HG03175 (cell line): ENCODE measurements at regions not wholly inside any gene's neighbourhood (a gene's known extent, or its start where the extent isn't known, plus 50 kb on each side); places are given as distances from the start of the nearest gene placed in this dataset.
"Not testable (repeated sequence)": the region's sequence is repeated elsewhere in the genome, so short reads cannot be mapped to it uniquely, and the experiment has no call there.

Experiments used
- ATAC-seq: cut with Tn5 transposase; IDR thresholded peaks from one replicate; pipeline ENCODE4 v1.9.1; 2021; ENCODE audit warnings: mild to moderate bottlenecking, moderate library complexity; ENCODE audit not compliant: unreplicated experiment

DNA sequence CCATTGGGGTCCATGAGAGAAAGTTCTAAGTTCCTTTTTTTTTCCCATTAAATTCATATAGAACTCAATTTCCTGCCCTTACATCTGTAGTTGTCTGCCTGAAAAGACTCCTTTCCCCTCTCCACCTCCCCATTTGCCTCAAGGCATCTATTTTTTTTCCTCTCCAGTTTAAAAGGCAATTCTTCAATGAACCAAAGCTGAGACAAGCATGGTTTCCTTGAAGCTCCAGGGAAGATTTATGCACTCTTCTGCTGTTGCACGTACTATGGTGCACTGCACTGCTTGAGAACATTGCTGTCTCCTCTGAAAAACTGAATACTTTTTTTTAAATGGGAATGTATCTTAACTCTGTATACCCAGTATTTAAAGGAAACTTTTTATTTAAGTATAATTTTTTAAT is 465.2 kb downstream of the CD83 start:
- ATAC-seq: no peak

DNA sequence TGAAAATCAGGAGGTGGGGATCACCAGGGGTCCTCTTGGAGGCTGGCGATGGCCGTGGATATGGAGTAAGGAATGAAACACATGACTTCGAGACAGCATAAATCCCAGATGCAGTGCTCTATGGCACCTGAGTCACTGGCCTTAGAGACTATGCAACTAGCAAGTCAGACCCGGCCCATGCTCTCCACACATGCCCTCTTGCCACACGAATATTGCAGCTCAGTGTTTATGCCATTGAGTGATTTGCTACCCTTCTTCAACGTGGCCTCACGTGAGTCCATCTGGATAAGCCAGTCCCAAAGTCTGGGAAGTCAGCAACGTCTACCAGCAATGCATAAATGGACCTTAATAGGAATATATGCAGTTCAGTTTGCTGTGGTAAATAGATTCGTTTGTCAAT is 466.3 kb downstream of the CD83 start:
- ATAC-seq: no peak

DNA sequence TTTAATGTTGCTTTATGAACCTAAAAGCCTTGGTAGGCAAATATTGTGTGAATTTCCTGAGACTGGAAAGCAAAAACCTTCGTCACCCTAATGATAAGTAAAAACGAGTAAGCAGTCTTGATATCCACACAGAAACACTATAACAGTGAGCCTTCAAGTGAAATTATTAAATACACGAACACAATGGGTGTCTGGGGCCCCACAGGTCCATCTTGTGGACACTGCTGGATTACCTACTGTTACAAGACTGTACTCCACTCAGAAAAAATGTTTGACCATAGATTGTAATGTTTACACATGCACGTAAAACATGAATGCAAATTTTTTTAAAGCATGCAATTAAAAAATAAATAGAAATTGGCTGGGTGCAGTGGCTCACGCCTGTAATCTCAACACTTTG is 466.9 kb downstream of the CD83 start:
- no peak for ATAC-seq

DNA sequence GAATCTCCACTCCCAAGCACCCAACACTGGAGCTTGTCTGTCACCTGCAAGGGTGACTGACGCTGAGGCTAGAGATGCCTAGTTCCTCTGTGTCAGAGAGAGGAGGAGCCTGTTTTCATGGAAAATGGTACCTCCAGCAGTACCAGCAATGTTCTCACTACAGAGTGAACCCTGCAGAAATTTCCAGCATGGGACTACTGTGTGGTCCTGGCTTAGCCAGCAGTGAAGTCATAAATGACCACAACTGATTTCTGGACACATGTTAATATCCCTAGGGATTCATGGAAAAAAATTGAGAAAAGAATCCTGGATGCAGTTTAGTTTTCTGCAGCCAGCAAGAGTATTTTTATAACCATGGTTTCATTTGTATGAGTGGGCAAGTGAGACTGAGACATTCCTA is 468.1 kb downstream of the CD83 start:
- no peak for ATAC-seq

DNA sequence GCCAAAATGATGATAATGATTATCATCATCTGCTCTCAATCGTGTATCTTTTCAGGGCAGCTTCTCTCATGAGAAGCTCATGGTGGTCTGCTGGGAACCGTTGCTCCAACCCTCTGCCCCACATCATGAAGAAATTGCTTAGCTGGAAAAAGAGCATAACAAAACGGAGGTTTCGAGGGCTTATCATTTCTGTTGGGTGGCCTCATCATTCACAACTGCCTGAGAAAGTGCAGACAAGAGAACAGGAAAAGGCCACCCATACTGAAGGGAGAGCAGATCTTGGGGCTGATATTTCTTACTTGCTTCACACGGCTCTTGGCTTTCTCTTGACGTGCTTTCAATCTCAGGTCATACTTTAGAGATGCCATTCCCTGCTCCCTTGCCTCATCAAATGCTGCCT is 471.6 kb downstream of the CD83 start:
- no peak for ATAC-seq

DNA sequence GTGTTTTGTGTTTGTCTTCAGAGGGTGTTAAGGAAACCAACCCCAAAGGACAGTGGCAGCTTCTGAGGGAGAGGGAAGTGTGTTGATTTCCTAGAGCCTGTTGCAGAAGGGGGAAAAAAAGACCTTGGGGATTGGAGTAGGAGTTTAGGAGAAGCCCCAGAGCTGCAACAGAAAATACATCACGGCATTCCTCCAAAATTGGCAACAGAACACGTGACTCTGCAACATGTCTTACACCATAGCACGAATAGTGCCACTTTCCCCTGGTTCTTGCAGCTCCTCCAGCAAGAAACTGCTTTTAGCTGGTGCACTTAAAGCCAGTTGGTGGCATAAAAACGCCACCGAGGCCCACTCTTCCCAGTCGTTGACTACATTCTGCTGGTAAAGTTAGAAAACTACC is 473.0 kb downstream of the CD83 start:
- no peak for ATAC-seq

DNA sequence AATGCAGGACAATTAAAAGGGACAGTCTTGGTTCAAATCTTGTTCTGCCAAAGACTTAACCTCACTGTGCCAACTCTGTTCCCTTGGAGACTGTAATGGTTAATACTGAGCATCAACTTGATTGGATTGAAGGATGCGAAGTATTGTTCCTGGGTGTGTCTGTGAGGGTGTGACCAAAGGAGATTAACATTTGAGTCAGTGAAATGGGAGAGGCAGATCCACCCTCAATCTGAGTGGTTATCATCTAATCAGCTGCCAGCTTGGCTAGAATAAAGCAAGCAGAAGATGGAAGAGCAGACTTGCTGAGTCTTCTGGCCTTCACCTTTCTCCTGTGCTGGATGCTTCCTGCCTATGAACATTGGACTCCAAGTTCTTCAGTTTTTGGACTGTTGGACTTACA is 474.4 kb downstream of the CD83 start:
- ATAC-seq: no peak

DNA sequence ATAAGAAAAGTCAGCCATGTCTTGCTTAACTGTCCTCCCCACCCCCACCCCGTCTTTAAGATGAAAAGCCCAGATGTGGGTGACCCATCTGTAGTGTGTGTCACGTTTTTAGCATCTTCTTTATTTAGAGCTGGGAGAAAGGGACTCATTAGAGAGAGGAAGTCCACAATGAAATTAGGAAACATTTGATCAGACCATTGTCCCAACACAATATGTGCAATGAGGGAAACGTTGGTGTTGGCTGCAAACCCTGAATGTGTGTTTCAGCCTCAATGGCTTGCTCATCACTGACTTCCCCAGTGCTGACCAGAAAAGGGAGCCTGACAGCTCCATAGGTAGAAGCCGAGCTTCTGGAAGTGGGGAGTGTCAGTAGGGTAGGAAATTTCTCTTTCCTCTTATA is 475.7 kb downstream of the CD83 start:
- ATAC-seq: no peak

DNA sequence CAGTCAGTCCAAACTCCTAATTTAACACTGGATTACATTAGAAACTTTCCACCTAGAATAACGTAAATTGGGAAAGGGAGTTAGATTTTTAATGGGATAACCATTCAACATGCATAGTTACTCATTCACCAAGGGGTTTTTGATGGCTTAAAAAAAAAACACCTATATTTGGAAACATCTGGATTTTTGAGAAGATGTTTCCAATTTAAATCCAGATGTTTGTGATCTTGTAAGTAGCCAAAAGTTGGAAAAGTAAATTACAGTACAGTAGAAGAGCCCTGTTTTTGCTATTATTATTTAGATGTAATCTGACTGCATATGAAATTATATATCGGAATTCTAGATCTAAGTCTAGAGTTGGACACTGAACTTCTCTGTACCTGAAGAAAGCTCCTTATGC is 478.2 kb downstream of the CD83 start:
- ATAC-seq: no peak

DNA sequence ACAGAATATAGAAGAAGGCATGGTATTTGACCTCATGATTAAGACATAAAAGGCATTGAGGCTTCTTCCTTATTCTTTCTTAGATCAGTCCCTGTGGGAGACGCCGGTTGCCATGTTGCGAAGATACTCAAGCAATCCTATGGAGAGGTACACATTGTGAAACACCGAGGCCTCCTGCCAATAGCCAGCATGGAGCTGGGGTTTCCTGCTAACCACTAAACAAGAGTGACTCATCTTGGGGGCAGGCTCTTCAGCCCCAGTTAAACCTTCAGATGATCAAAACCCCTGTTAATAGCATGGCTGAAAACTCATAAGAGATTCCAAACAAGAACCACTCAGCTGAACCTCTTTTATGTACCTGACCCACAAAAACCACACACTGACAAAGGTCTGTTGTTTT is 478.8 kb downstream of the CD83 start:
- no peak for ATAC-seq

DNA sequence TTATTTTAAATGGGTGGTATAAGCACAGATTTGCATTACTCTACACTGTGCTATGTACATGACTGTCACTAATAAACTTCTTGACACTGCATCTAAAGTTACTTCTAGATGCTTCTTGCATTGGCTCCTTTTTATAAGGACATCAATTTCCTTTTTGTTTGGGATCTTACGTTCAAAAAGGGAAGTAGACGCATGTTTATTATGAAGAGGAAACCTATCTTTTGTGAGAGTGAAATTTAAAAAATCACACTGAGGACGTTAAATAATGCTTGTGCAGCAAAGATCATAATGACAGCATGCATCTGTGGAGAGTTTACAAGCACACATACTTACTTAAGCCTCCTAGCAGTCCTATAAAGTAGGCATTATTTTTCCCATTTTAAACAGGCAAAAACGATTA is 479.5 kb downstream of the CD83 start:
- no peak for ATAC-seq

DNA sequence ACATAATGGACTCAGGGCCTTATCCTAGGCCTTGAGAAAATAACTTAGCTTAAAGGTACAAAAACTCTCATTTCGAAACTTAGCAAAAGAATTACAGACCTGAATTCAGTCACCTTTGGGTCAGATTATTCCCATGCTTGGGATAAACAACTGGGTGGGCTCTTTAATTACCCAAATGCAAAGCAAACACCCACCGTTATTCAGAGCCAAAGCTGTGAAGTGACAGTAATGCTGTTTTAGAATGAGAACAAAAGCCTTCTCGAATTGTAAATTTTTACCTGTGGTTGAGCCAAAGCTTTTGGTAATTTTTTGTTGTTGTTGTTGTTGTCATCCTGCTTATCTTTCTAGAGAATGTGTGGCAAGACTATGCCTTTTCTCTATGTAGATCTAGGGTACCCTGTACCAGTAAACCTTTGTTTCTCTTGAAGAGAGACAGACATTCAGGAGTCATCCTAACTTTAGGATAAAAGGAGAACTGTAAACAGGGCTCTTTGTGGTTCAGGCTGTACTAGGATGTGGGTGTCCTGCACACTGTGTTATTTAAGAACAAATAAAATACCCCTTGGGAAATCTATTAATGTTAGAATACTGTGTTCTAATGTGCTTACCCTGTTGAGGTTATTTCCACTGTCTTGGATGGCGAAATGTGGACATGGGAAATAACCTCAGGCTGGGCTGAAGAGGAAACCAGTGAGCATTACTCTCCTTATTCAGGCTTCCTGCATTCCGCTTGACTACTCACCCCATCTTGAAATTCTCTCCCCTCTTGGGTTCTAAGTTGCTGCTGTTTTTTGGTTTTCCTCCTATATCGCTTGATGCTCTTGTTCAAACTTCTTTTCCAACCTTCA is 480.7 kb downstream of the CD83 start:
- ATAC-seq: no peak

DNA sequence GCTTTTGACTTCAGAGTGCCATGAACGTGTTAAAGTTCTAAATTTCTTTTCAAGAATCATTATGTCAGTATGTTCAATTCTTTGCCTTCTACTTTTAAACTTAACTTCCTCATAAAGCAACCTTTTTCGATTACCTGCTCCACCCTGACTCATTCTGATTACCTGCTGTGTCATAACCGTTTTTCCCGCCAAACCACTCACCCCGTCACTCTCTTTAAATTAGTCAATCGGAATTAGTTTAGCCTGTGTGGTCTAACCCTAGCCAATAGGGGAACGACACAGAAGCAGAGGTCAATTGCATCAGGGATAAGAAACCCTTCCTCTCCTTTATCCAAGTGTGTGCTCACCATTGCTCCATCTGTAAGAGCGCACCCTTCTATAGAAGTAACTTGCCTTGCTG is 482.7 kb downstream of the CD83 start:
- ATAC-seq: not testable (repeated sequence)

DNA sequence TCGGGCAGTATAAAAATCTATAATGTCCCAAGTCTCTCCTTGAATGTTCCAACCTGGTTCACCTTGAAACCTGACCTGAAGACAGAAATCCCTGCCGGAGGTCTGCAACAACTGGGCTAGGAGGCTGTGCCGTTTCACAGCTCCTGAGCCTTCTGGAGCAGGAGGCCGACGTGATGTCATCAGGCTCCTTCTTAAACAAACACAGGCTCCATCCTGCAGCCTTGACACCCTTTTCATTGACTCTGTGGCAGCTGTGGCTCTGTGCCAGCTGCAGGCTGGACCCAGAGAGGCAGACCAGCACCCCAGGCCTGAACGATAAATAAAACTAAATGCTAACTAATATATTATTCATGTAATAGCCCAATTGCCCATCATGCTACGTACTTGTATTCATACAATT is 483.9 kb downstream of the CD83 start:
- ATAC-seq: no peak

DNA sequence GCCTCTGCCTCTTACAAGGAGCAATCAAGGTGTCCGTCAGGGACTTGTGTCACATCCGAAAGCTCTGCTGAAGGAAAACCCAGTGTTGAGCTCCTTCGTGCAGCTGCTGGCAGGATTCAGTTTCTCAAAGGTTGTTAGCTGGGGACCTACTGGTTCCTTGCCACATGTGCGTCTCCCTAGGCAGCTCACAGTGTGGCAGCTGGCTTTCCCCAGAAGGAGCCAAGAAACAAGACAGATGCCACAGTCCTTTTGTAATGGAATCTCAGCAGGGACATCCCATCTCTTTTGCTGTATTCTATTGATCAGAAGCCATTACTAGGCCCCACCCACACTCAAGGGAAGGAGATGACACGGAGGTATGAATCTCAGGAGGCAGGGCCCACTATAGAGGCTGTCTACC is 488.8 kb downstream of the CD83 start:
- ATAC-seq: no peak

DNA sequence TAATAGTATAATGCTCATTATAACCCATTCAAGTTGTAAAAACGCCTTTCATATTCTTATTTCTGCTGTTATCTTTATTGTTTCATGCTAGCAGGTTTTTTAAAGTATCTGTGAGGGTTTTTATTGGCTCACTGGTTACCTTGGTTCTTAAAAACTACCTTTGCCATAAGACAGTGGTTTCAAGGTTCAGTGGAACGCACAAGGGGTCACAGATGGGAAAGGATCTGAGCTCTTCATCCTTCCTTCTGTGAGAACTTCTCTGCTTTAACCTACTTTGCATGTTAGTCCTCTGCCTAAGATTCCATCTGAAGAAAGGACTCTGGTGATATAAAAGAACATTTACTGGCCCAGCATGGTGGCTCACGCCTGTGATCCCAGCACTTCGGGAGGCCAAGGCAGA is 492.6 kb downstream of the CD83 start:
- ATAC-seq: no peak

DNA sequence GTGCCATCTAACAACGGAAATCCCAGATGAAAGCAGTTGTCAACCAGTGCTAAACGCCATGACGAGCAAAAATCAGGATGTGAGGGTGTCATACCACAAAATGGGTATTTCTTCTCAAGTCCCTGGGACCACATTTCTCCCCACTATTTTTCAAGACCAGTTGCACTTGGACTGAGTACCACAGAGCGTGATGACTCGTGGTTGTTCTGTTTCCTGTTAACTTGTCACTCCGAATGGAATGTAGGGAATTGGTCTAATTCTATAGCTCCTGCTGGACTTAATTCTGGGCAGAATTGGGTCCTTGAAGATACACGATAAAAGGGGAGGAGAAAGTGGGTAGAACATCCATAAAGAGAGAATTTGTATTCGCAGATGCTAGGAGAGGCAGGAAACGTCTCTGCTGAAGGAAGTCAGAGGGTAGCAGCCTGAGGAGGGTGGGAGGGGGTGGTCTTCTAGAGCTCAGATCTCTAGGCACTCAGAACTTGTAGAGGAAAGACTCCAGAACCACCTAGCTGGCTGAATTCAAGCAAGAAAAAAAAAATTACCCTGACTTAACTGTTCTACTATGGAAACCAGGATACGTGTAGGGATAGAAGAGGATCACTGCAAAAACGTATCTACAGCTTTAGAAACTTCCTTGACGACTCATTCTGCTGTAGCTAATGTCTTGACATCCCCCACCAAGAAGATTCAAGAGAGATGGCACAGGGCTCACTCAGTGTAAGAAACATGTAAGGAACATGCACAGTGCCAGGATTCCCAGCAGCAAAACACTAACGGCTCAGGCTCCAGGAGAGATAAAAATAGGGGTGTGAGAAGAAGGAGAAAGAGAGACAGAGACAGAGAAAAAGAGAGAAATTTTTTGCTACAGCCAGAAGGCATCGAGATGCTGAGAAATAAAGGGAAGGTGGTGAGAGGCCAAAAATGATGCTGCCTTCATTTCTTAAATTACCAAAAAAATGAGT is 494.7 kb downstream of the CD83 start:
- ATAC-seq: no peak

DNA sequence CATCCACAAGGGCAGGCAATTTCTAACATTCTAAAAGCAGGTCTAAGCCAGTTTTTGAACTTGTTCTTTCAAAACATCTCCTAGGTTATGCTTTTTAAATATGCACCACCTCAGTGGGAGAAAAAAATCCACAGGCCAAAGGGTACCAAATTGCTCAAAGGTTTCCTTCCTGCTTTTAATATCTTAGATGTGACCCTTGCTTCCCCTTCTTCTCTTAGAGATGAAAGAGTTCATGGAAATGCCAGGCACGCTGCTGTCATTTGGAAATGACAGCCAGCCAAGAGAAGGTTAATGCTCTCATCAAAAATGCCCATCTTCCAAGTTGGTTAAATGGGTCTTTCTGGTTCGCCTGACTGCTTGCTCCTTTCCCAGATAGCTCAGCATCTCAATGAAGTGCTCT is 497.1 kb downstream of the CD83 start:
- ATAC-seq: no peak

DNA sequence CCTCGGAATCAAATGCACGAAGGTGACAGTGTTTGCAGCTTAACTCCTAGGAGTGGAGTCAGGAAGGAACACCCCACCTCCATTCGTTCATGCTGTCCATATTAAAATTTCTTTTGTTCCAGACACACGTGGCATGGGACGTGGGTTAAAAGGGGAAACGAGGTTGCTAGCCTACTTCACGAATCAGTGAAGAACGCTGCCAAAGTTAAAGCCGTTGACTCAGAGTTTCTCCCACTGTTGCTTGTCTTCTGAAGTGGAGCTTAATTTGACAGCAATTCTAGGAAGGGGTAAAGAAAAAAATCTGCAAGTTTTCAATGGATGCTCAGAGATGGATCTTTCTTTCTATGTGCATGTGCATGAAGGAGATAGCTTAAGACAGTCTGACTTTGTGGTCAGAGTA is 499.1 kb downstream of the CD83 start:
- no peak for ATAC-seq

DNA sequence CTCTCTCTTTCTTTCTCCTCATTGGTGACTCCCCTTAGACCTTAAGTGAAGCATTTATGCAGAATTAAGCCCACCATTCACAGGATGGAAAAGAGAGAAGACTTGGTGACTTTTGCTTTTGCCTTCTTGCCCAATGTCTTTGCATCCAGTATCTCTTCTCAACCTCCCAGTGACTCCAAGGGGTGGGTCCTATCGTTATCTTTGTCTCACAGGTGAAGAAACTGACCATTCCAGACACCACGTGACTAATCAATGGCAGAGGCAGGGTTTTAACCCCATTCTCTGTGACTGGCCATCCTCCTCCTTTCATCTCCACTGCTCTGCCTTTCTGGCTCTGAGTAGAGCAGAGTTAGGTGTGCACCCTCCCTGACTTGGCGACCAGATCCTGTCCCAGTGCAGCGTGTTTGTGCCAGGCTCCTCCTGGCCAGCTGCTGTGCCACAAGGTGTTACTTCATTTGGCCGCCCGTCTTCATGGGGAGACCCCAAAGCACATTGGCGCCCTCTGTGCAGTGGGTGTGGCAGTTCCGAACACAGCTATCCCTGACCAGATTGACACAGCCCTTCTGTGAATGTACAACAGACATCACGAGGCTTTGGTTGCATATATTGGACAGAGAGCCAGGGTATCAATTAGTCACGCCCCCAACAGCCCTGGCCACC is 501.3 kb downstream of the CD83 start:
- no peak for ATAC-seq

DNA sequence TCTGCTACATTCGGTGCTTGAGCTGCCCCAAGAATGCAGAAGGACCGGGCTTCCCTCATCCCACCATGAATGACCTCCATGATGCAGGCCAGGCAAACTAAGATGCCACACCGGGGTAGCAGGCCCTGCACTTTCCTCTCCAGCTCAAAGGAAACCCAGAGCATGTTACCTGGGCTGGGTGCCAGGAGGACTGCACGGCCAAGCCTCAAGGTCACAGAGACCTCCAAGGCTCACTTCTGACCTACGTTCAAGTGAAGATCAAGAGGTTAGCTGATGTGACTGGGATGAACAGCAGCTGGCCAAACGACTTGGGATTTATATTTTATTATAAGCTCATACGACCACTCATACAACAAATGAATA is 501.8 kb downstream of the CD83 start:
- ATAC-seq: no peak

DNA sequence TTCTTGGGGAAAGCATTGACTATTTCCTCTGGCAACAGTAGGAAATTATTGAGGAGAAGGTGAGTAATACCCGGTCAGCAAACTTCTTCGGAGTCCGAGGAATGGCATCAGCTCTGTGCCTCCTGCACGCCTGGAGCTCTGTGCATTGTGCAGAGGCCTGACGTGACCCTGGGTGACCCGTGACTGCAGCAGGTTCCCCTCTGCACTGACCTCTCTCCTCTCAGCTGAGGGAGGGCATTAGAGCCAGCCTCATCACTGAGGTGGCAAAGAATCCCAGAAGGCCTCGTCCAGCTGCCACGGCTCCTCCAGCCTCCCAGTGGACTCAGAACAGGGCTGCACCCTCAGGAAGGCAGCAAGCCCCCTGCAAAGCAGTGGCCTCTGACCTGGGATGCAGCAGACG is 502.9 kb downstream of the CD83 start:
- no peak for ATAC-seq
